Neural crest cell (in vitro differentiated cells): ENCODE measurements at regions not wholly inside any gene's neighbourhood (a gene's known extent, or its start where the extent isn't known, plus 50 kb on each side); places are given as distances from the start of the nearest gene placed in this dataset.

Experiments used
- DNase-seq: peaks from one replicate; pipeline ENCODE4 v3.0.0; 2021; ENCODE audit warnings: low read depth, mixed read lengths, low spot score
- H3K27ac Mint-ChIP-seq: one replicate; pipeline ENCODE4 v1.8.0; 2021; ENCODE audit warnings: mild to moderate bottlenecking, mixed read lengths; ENCODE audit not compliant: unreplicated experiment
- H3K27me3 Mint-ChIP-seq: 2 replicates; pipeline ENCODE4 v1.8.0; 2021; ENCODE audit warnings: low read depth, mild to moderate bottlenecking, mixed read lengths
- H3K36me3 Mint-ChIP-seq: 2 replicates; pipeline ENCODE4 v1.8.0; 2021; ENCODE audit warnings: low read depth, mild to moderate bottlenecking, mixed read lengths
- H3K4me1 Mint-ChIP-seq: 2 replicates; pipeline ENCODE4 v1.8.0; 2021; ENCODE audit warnings: mixed read lengths
- H3K4me3 Mint-ChIP-seq: one replicate; pipeline ENCODE4 v1.8.0; 2021; ENCODE audit warnings: mild to moderate bottlenecking, mixed read lengths
- H3K9me3 Mint-ChIP-seq: 2 replicates; pipeline ENCODE4 v1.8.0; 2021; ENCODE audit warnings: mixed read lengths
- CTCF ChIP-seq: fragments of 200-600 bp; sonication (generic); conservative IDR thresholded peaks from 2 replicates; pipeline ENCODE4 v1.5.0; 2021; ENCODE audit warnings: antibody characterized with exemption, mild to moderate bottlenecking

- H3K27me3 Mint-ChIP-seq = no peaks in the 10 kb centered on the region
- H3K9me3 Mint-ChIP-seq = peaks cover 5% of the 10 kb centered on the region
- TF ChIP-seq CTCF = no peak
- H3K4me1 Mint-ChIP-seq = no peaks in the 10 kb centered on the region
- H3K4me3 Mint-ChIP-seq = no peak overlapping the region
- no peaks in the 10 kb centered on the region for H3K36me3 Mint-ChIP-seq
- DNase-seq = no peak
- H3K27ac Mint-ChIP-seq = no peak overlapping the region
These were observed 82.4 kb downstream of the KCTD12 start for GRCh38 chr13:76803831-76804230.

- Mint-ChIP-seq H3K27ac (no peak overlapping the region), H3K27me3 (no peaks in the 10 kb centered on the region), H3K4me3 (no peak overlapping the region), H3K9me3 (no peaks in the 10 kb centered on the region), H3K4me1 (no peaks in the 10 kb centered on the region), H3K36me3 (no peaks in the 10 kb centered on the region)
- DNase-seq = no peak
- TF ChIP-seq CTCF = no peak
These were observed 85.3 kb downstream of the KCTD12 start for GRCh38 chr13:76800943-76801342.

- no peak overlapping the region for H3K4me3 Mint-ChIP-seq
These were observed 86.5 kb downstream of the KCTD12 start for GRCh38 chr13:76799696-76800095.

GRCh38 chr13:76798037-76798436, 88.2 kb downstream of the KCTD12 start:
- H3K4me1 Mint-ChIP-seq = no peaks in the 10 kb centered on the region
- no peaks in the 10 kb centered on the region for H3K9me3 Mint-ChIP-seq
- no peak for DNase-seq
- no peak overlapping the region for H3K27ac Mint-ChIP-seq
- H3K4me3 Mint-ChIP-seq = no peak overlapping the region
- no peak for TF ChIP-seq CTCF
- no peaks in the 10 kb centered on the region for H3K36me3 Mint-ChIP-seq
- no peaks in the 10 kb centered on the region for H3K27me3 Mint-ChIP-seq

More at GRCh38 chr13:76799696-76800095, 86.5 kb downstream of the KCTD12 start:
- Mint-ChIP-seq H3K27ac (no peak overlapping the region), H3K27me3 (no peaks in the 10 kb centered on the region), H3K4me1 (no peaks in the 10 kb centered on the region), H3K36me3 (no peaks in the 10 kb centered on the region), H3K9me3 (no peaks in the 10 kb centered on the region)
- no peak for TF ChIP-seq CTCF
- no peak for DNase-seq

- no peak overlapping the region for H3K27ac Mint-ChIP-seq
- no peak for TF ChIP-seq CTCF
- no peaks in the 10 kb centered on the region for H3K36me3 Mint-ChIP-seq
These were observed 88.8 kb downstream of the KCTD12 start for GRCh38 chr13:76797361-76797760.

GRCh38 chr13:76796851-76797250, 89.4 kb downstream of the KCTD12 start:
- Mint-ChIP-seq H3K36me3 (no peaks in the 10 kb centered on the region), H3K27me3 (no peaks in the 10 kb centered on the region), H3K4me3 (no peak overlapping the region), H3K4me1 (no peaks in the 10 kb centered on the region), H3K9me3 (no peaks in the 10 kb centered on the region), H3K27ac (no peak overlapping the region)
- no peak for TF ChIP-seq CTCF
- DNase-seq = no peak

More at GRCh38 chr13:76797361-76797760, 88.8 kb downstream of the KCTD12 start:
- Mint-ChIP-seq H3K4me1 (no peaks in the 10 kb centered on the region), H3K9me3 (no peaks in the 10 kb centered on the region), H3K4me3 (no peak overlapping the region), H3K27me3 (no peaks in the 10 kb centered on the region)
- DNase-seq = no peak
